Gastroesophageal sphincter (tissue), 4 donors: ENCODE measurements at regions not wholly inside any gene's neighbourhood (a gene's known extent, or its start where the extent isn't known, plus 50 kb on each side); places are given as distances from the start of the nearest gene placed in this dataset.

ENCODE experiments used
- ATAC-seq: fragments of 150-250 bp; one replicate; pipeline ENCODE4 v1.9.1; 2016; ENCODE audit warnings: mild to moderate bottlenecking, moderate library complexity
- H3K27ac ChIP-seq, 4 donors: fragments of 200-600 bp; sonication (generic) in 3 of 4; 1 replicate in 3 of 4; 2 replicates in 1 of 4; pipeline ENCODE4 v1.5.1; 2016 to 2019
- H3K27me3 ChIP-seq: fragments of 200-600 bp; sonication (generic); one replicate; pipeline ENCODE4 v1.5.1; 2019
- H3K36me3 ChIP-seq, 2 donors: fragments of 200-600 bp; sonication (generic); one replicate each; pipeline ENCODE4 v1.5.1; 2019; ENCODE audit warnings: control low read depth in 1 of 2
- H3K4me1 ChIP-seq, 3 donors: fragments of 200-600 bp; sonication (generic); 1 replicate in 2 of 3; 2 replicates in 1 of 3; pipeline ENCODE4 v1.5.1; 2016 to 2019; ENCODE audit warnings: control low read depth in 2 of 3
- H3K4me3 ChIP-seq, 2 donors: fragments of 200-600 bp; sonication (generic); one replicate each; pipeline ENCODE4 v1.5.1; 2019; ENCODE audit warnings: mild to moderate bottlenecking in 1 of 2, moderate library complexity in 1 of 2
- H3K9me3 ChIP-seq, 3 donors: fragments of 200-600 bp; sonication (generic); one replicate each; pipeline ENCODE4 v1.5.1; 2017 to 2019; ENCODE audit warnings: control low read depth in 2 of 3
- CTCF ChIP-seq, 4 experiments: fragments of 200-600 bp in 2 of 4; fragments of 450-650 bp in 2 of 4; sonication (generic) in 1 of 4; IDR thresholded peaks; one replicate each; pipeline ENCODE4 v1.5.1; 2017 to 2019; ENCODE audit warnings: antibody characterized with exemption in 4 of 4, mild to moderate bottlenecking in 2 of 4, moderate library complexity in 2 of 4
- EP300 ChIP-seq: sonication (generic); formaldehyde crosslinking; IDR thresholded peaks from one replicate; pipeline ENCODE4 v1.6.1; 2017; ENCODE audit warnings: antibody characterized with exemption, mild to moderate bottlenecking
- POLR2A ChIP-seq, 2 donors: fragments of 450-650 bp; IDR thresholded peaks; one replicate each; pipeline ENCODE4 v1.6.1; 2017; ENCODE audit warnings: antibody characterized with exemption in 2 of 2, mild to moderate bottlenecking in 2 of 2, moderate library complexity in 1 of 2
- POLR2AphosphoS5 ChIP-seq: sonication (generic); formaldehyde crosslinking; IDR thresholded peaks from one replicate; pipeline ENCODE4 v1.6.1; 2017; ENCODE audit warnings: antibody characterized with exemption
- WGBS, 2 donors: methylation state at CpG; one replicate each; pipeline ENCODE4 v1.1.5; 2018; ENCODE audit warnings: low coverage in 1 of 2; 5-methylcytosine and 5-hydroxymethylcytosine counted together

- Histone ChIP-seq H3K27ac (no peak overlapping the region), H3K36me3 (no peaks in the 10 kb centered on the region)
- WGBS, 2 donors: 37 to 59% methylated on average over 5 of the region's 5 CpGs
Observed at GRCh38 chr3:94310341-94311135, 247.7 kb downstream of the NSUN3 start.

DNA sequence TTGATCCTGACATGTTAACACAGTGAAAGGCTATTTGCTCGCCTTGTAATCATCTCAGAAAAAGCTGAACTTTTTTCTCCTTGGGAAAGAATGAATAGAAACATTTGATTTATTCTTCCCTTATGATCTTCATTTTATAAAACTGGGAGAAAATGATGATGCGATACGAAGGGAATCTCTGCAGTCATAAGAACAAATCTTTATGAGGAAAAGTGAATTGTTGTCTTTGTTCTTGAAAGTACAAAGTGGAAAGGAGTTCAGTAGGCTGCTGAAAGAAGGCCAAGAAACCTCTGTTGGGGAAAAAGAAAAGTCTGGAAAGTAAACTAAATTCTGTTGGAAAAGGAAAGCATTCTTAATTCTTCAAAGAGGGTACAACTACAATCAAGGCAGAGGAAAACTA is 248.8 kb downstream of the NSUN3 start:
- WGBS, 2 donors: 42 to 44% methylated on average over 1 to 3 of the region's 3 CpGs
- TF ChIP-seq EP300: no peak
- no peak for TF ChIP-seq CTCF (IDR thresholded peaks at IDR 0.05)
- no peak for TF ChIP-seq POLR2A (IDR thresholded peaks at IDR 0.05)
- no peak for TF ChIP-seq POLR2AphosphoS5
- ATAC-seq: no peak
- Histone ChIP-seq H3K4me3 (no peak overlapping the region), H3K27me3 (no peaks in the 10 kb centered on the region), H3K9me3 (no peaks in the 10 kb centered on the region), H3K27ac (no peak overlapping the region), H3K4me1 (peaks cover 0 to 3% (median 0%) of the 10 kb centered on the region in 3 donors), H3K36me3 (no peaks in the 10 kb centered on the region)

More at GRCh38 chr3:94310341-94311135, 247.7 kb downstream of the NSUN3 start:
- Histone ChIP-seq H3K4me1 (peaks cover 0 to 13% (median 0%) of the 10 kb centered on the region in 3 donors), H3K4me3 (no peak overlapping the region), H3K9me3 (no peaks in the 10 kb centered on the region), H3K27me3 (no peaks in the 10 kb centered on the region)
- ATAC-seq: no peak
- TF ChIP-seq CTCF (IDR thresholded peaks at IDR 0.05) (no peak), EP300 (no peak), POLR2A (IDR thresholded peaks at IDR 0.05) (no peak)

DNA sequence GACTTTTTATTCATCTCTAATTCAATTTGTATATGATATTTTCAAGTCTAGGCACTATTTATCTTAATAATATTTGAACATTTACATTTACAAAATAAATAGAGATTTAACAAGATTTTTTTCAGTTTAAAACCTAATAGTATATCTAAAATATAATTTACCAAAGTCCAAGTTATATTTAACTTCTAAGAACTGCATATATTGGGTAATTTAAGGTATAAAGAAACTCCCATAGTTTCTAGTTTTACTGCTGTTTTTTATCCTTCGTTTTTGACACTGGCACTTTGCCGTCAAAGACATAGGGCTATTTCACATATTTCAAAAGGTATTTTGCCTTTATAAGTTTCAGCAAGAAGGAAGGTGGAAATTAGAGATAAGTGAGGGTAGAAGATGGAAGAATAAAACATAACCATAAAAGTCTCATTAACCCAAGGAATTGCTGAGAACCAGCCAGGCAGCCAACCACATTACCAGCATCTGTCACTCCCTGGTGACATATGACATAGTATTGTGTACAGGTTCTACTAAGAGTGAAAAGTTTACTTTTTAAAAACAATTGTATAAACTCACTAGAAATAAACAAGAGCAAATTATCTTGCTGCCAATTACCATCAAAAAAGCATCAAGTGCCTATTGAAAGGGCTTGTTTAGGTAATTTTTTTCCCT is 251.5 kb downstream of the NSUN3 start:
- no peak for ATAC-seq
- Histone ChIP-seq H3K4me1 (peaks cover 0 to 3% (median 0%) of the 10 kb centered on the region in 3 donors), H3K36me3 (no peaks in the 10 kb centered on the region), H3K27me3 (no peaks in the 10 kb centered on the region), H3K9me3 (no peaks in the 10 kb centered on the region), H3K27ac (no peak overlapping the region), H3K4me3 (no peak overlapping the region)
- no peak for TF ChIP-seq EP300
- WGBS, 2 donors: 70 to 84% methylated on average over 2 of the region's 2 CpGs

DNA sequence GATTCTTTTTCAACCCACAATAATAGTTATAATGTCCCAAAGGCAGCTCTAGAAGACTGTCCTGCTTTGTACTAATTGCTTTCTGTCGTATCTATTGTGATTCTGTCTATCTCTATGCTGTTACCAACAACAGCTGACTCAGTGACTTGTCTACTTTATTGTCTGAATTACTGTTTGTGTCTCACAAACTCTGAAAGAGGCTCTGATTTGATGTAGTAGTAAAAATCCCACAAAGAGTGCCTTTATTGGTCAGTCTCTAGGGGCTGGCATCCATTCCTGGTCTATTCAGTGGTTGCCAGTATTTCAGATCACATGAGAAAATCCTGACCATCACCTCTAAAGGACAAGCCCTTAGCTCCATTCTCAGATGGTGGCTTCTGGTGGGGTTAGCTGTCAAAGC is 254.2 kb downstream of the NSUN3 start:
- Histone ChIP-seq H3K9me3 (no peaks in the 10 kb centered on the region), H3K4me3 (no peak overlapping the region), H3K4me1 (no peaks in the 10 kb centered on the region), H3K27me3 (no peaks in the 10 kb centered on the region), H3K27ac (no peak overlapping the region), H3K36me3 (no peaks in the 10 kb centered on the region)
- 11 to 100% methylated on average over 1 of the region's 1 CpG for WGBS, 2 donors
- no peak for ATAC-seq
- TF ChIP-seq POLR2A (IDR thresholded peaks at IDR 0.05): no peak
- no peak for TF ChIP-seq POLR2AphosphoS5
- TF ChIP-seq EP300: no peak
- no peak for TF ChIP-seq CTCF (IDR thresholded peaks at IDR 0.05)

GRCh38 chr3:94323596-94323995 is 260.7 kb downstream of the NSUN3 start:
- Histone ChIP-seq H3K4me3 (no peak overlapping the region), H3K9me3 (no peaks in the 10 kb centered on the region), H3K27ac (no peak overlapping the region), H3K27me3 (no peaks in the 10 kb centered on the region), H3K36me3 (no peaks in the 10 kb centered on the region), H3K4me1 (no peaks in the 10 kb centered on the region)
- TF ChIP-seq POLR2AphosphoS5 (no peak), CTCF (IDR thresholded peaks at IDR 0.05) (no peak), EP300 (no peak), POLR2A (IDR thresholded peaks at IDR 0.05) (no peak)
- ATAC-seq: no peak
- 84% methylated on average over 2 of the region's 2 CpGs; no CpG with 5 or more reads in 1 of the 2 donors for WGBS, 2 donors
